Tibial artery (tissue), 4 donors: ENCODE measurements at regions not wholly inside any gene's neighbourhood (a gene's known extent, or its start where the extent isn't known, plus 50 kb on each side); places are given as distances from the start of the nearest gene placed in this dataset.

Source experiments
- DNase-seq, 2 donors: peaks; one replicate each; pipeline ENCODE4 v3.0.0-alpha.2; 2019
- H3K27ac ChIP-seq, 2 donors: fragments of 200-600 bp; sonication (generic) in 1 of 2; 1 replicate in 1 of 2; 2 replicates in 1 of 2; pipeline ENCODE4 v1.5.1; 2018 to 2019; ENCODE audit warnings: mild to moderate bottlenecking in 1 of 2
- H3K27me3 ChIP-seq, 2 donors: fragments of 200-600 bp; sonication (generic) in 1 of 2; one replicate each; pipeline versions ENCODE4 v1.5.1 to v1.6.0; 2016 to 2019
- H3K36me3 ChIP-seq, 3 donors: fragments of 200-600 bp; sonication (generic) in 2 of 3; one replicate each; pipeline ENCODE4 v1.5.1; 2016 to 2019; ENCODE audit warnings: mild to moderate bottlenecking in 2 of 3
- H3K4me1 ChIP-seq, 4 donors: fragments of 200-600 bp; sonication (generic) in 2 of 4; 1 replicate in 3 of 4; 2 replicates in 1 of 4; pipeline ENCODE4 v1.5.1; 2016 to 2019
- H3K4me3 ChIP-seq, 2 donors: fragments of 200-600 bp; sonication (generic) in 1 of 2; 1 replicate in 1 of 2; 2 replicates in 1 of 2; pipeline ENCODE4 v1.5.1; 2018 to 2019; ENCODE audit warnings: mild to moderate bottlenecking in 2 of 2
- H3K9me3 ChIP-seq, 3 donors: fragments of 200-600 bp; sonication (generic) in 1 of 3; one replicate each; pipeline ENCODE4 v1.5.1; 2016 to 2019
- CTCF ChIP-seq, 2 experiments: fragments of 200-600 bp in 1 of 2; fragments of 450-650 bp in 1 of 2; IDR thresholded peaks; one replicate each; pipeline ENCODE4 v1.5.1; 2017 to 2019; ENCODE audit warnings: antibody characterized with exemption in 2 of 2, mild to moderate bottlenecking in 1 of 2, moderate library complexity in 1 of 2
- intact Hi-C: fragments of 100-400 bp; cut with DNase I; formaldehyde crosslinking; loops from one replicate; pipeline ENCODE4 v1.15.0; 2023; ENCODE audit warnings: low total_unique reads

- no peak for TF ChIP-seq CTCF (IDR thresholded peaks at IDR 0.05)
- Histone ChIP-seq H3K27ac (no peak overlapping the region), H3K36me3 (no peaks in the 10 kb centered on the region), H3K27me3 (no peaks in the 10 kb centered on the region), H3K9me3 (no peaks in the 10 kb centered on the region), H3K4me3 (no peak overlapping the region), H3K4me1 (peaks cover 0 to under 1% (median 0%) of the 10 kb centered on the region in 4 donors)
- intact Hi-C loops: no loop called here
- DNase-seq: no peak
Observed at GRCh38 chrX:8864161-8864560, 63.0 kb upstream of the FAM9A start.

GRCh38 chrX:8861908-8862307, 60.7 kb upstream of the FAM9A start:
- no peak overlapping the region for H3K4me3 ChIP-seq
- TF ChIP-seq CTCF (IDR thresholded peaks at IDR 0.05): no peak
- H3K27ac ChIP-seq: no peak overlapping the region
- no peaks in the 10 kb centered on the region for H3K36me3 ChIP-seq
- intact Hi-C loops: no loop called here
- H3K4me1 ChIP-seq: no peaks in the 10 kb centered on the region
- H3K27me3 ChIP-seq: no peaks in the 10 kb centered on the region
- no peaks in the 10 kb centered on the region for H3K9me3 ChIP-seq
- DNase-seq: no peak

GRCh38 chrX:8851231-8851886, 50.2 kb upstream of the FAM9A start:
- no peak for DNase-seq
- intact Hi-C loops: no loop called here
- Histone ChIP-seq H3K4me1 (no peaks in the 10 kb centered on the region), H3K36me3 (no peaks in the 10 kb centered on the region), H3K27me3 (no peaks in the 10 kb centered on the region), H3K27ac (no peak overlapping the region), H3K9me3 (no peaks in the 10 kb centered on the region), H3K4me3 (no peak overlapping the region)
- no peak for TF ChIP-seq CTCF (IDR thresholded peaks at IDR 0.05)
